Uterus (tissue), 3 donors: ENCODE measurements at regions not wholly inside any gene's neighbourhood (a gene's known extent, or its start where the extent isn't known, plus 50 kb on each side); places are given as distances from the start of the nearest gene placed in this dataset.
A peak's percentile ranks its signal among the peaks of the same experiment; 100 is the strongest.

Experiments used
- DNase-seq, 2 donors: peaks; one replicate each; pipeline ENCODE4 v3.0.0-alpha.2; 2019 to 2020
- H3K27ac ChIP-seq, 2 donors: fragments of 200-600 bp; sonication (generic); 1 replicate in 1 of 2; 2 replicates in 1 of 2; pipeline ENCODE4 v1.5.1; 2016 to 2018
- H3K27me3 ChIP-seq, 2 donors: fragments of 200-600 bp; sonication (generic); one replicate each; pipeline ENCODE4 v1.5.1; 2018 to 2019; ENCODE audit warnings: control low read depth in 1 of 2
- H3K36me3 ChIP-seq, 2 donors: fragments of 200-600 bp; sonication (generic); one replicate each; pipeline ENCODE4 v1.5.1; 2019; ENCODE audit warnings: control low read depth in 1 of 2
- H3K4me1 ChIP-seq, 2 donors: fragments of 200-600 bp; sonication (generic); one replicate each; pipeline ENCODE4 v1.5.1; 2018 to 2019; ENCODE audit warnings: control low read depth in 1 of 2
- H3K4me3 ChIP-seq, 2 donors: fragments of 200-600 bp; sonication (generic); 1 replicate in 1 of 2; 2 replicates in 1 of 2; pipeline ENCODE4 v1.5.1; 2018 to 2019; ENCODE audit warnings: mild to moderate bottlenecking in 1 of 2
- H3K9me3 ChIP-seq, 2 donors: fragments of 200-600 bp; sonication (generic); one replicate each; pipeline ENCODE4 v1.5.1; 2019; ENCODE audit warnings: control low read depth in 1 of 2
- CTCF ChIP-seq, 4 experiments: fragments of 200-600 bp in 2 of 4; fragments of 450-650 bp in 2 of 4; sonication (generic) in 2 of 4; IDR thresholded peaks; one replicate each; pipeline ENCODE4 v1.5.1; 2016 to 2019; ENCODE audit warnings: antibody characterized with exemption in 4 of 4, mild to moderate bottlenecking in 2 of 4, moderate library complexity in 1 of 4
- POLR2A ChIP-seq, 2 donors: fragments of 450-650 bp; IDR thresholded peaks; one replicate each; pipeline ENCODE4 v1.6.1; 2016; ENCODE audit warnings: antibody characterized with exemption in 2 of 2, mild to moderate bottlenecking in 1 of 2, moderate library complexity in 1 of 2
- intact Hi-C: fragments of 100-400 bp; cut with DNase I; formaldehyde crosslinking; loops from one replicate; pipeline ENCODE4 v1.15.1; 2023; ENCODE audit warnings: low total_unique reads
- donor health status: DM: yes; HTN: yes; CAD: no.

DNA sequence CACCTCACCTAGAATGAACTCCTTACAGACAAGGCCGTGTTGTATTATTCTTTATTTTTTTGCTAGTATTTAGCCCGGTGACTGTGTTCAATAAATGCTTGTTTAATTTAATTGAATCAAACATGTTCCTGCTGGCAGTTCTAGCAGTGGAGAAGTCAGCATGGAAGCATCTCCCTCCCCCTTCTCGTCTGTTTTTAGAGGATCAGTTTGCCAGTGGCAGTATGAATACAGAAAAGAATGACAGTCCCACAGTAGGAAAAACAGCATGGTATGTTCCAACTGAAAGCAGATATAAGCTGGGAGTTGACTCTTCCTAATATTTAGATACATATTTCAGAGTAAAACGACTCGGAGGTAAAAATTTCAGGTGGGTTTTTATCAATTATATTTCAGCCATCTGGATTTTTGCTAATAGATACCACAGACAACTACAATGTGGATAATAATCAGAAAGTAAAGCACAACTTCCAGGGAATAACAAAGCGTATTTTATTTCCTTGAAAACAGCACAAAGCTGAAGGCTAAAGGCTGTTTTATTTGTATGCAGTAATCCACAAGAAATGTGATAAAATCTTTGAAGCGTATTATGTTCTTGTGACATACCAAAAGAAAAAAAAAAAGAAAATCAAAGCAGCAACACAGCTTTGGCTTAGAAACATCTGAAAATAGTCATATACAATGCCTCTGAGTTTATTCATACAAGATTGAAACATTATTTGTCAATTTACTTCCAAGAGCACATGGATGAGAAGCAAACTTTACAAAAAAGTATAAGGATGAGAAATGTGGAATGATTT, 244.5 kb upstream of the KCNMB2 start:
- TF ChIP-seq POLR2A (IDR thresholded peaks at IDR 0.05) = no peak
- no peak for TF ChIP-seq CTCF (IDR thresholded peaks at IDR 0.05)
- Histone ChIP-seq H3K9me3 (no peaks in the 10 kb centered on the region), H3K27me3 (no peaks in the 10 kb centered on the region), H3K27ac (peak overlapping the region in 1 of 2 donors; percentile 41), H3K36me3 (no peaks in the 10 kb centered on the region), H3K4me1 (peaks cover 0 to 7% of the 10 kb centered on the region in 2 donors), H3K4me3 (no peak overlapping the region)
- DNase-seq = no peak
- intact Hi-C loops = no loop called here

DNA sequence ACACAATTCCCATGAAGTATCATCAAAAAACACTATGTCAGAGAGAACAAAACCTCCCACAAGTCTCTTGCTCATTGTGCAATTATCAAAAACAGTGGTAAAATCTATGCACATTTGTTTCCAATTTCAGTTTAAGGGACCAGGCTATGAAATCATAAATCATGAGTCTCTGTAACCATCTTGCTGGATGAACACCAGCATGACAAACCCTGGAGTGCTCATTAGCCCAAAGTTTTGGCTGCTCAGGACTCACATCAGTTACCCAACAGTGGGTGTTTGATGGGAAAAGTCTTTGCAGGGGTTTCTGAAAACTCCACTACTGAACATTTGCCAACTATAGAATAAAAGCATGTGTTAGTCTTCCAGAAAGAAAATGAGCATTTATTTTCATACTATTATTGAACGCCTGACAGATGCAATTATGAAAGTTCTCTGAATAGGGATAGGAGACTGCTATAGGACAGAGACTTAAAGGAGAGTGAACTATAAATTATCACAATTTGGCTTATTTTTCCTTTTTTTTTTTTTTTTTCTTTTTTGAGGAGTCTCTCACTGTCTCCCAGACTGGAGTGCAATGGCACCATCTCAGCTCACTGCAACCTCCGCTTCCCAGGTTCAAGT, 240.8 kb upstream of the KCNMB2 start:
- H3K27me3 ChIP-seq = no peaks in the 10 kb centered on the region
- H3K4me1 ChIP-seq = peaks cover 0 to 7% of the 10 kb centered on the region in 2 donors
- no peaks in the 10 kb centered on the region for H3K36me3 ChIP-seq
- H3K9me3 ChIP-seq = no peaks in the 10 kb centered on the region
- peak; percentile 45 to 62 for DNase-seq
- intact Hi-C loops = no loop called here
- no peak for TF ChIP-seq POLR2A (IDR thresholded peaks at IDR 0.05)
- H3K27ac ChIP-seq = no peak overlapping the region
- no peak overlapping the region for H3K4me3 ChIP-seq

GRCh38 chr3:178297199-178297598, 239.0 kb upstream of the KCNMB2 start:
- Histone ChIP-seq H3K4me3 (no peak overlapping the region), H3K27me3 (no peaks in the 10 kb centered on the region), H3K27ac (no peak overlapping the region), H3K9me3 (no peaks in the 10 kb centered on the region), H3K4me1 (peaks cover 0 to 7% of the 10 kb centered on the region in 2 donors), H3K36me3 (no peaks in the 10 kb centered on the region)
- peak in 1 of 2 donors; percentile 23 for DNase-seq
- intact Hi-C loops = no loop called here
- TF ChIP-seq POLR2A (IDR thresholded peaks at IDR 0.05) (no peak), CTCF (IDR thresholded peaks at IDR 0.05) (no peak)

DNA sequence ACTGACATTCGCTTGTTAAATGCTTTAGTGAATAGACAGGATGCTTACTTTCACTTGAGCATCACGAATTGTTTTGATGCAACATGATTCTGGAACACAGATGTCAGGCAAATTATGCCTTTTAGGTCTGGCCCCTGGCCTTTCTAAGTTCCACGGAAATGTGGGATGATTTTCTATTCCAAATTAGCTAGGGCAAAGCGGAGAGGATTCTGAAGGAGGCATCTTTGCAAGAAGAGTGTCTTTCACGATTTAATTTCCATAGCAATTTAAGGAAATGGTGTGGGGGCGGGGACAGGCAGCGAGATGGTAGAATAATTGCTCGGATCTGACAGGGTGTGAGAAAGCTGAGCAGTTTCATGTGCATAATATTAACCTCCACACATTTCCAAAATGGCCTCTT, 238.5 kb upstream of the KCNMB2 start:
- H3K9me3 ChIP-seq = no peaks in the 10 kb centered on the region
- H3K4me3 ChIP-seq = no peak overlapping the region
- no peak for DNase-seq
- intact Hi-C loops = no loop called here
- no peak overlapping the region for H3K27ac ChIP-seq
- no peaks in the 10 kb centered on the region for H3K36me3 ChIP-seq
- TF ChIP-seq CTCF (IDR thresholded peaks at IDR 0.05) = no peak
- no peak for TF ChIP-seq POLR2A (IDR thresholded peaks at IDR 0.05)
- no peaks in the 10 kb centered on the region for H3K27me3 ChIP-seq
- peaks cover 0 to 7% of the 10 kb centered on the region in 2 donors for H3K4me1 ChIP-seq

DNA sequence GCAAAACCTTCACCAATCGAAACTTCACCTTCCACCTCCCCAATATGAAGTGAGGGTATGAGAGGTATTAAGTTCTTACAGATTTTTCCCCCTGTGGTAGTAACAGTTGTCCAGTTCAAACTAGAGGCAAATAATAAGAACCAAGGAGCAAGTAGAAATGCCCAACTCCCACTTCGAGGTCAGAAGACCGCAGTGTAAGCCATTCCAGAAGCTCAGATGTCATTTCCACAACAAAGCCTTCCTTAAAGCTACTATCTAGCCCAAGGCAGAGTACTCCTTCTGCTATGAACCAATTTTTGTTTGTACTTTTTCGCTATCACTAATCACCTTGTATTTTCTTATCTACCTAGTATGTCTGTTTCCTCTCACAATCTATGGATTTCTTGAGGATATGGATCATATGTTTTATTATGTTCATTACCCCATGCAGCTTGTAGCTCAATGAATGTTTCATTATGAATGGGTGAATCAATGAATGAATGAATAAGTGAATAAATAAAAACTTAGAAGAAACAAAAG, 235.7 kb upstream of the KCNMB2 start:
- Histone ChIP-seq H3K27ac (no peak overlapping the region), H3K27me3 (no peaks in the 10 kb centered on the region), H3K9me3 (no peaks in the 10 kb centered on the region), H3K4me1 (no peaks in the 10 kb centered on the region), H3K4me3 (no peak overlapping the region), H3K36me3 (no peaks in the 10 kb centered on the region)
- intact Hi-C loops = no loop called here
- TF ChIP-seq POLR2A (IDR thresholded peaks at IDR 0.05) = no peak
- no peak for TF ChIP-seq CTCF (IDR thresholded peaks at IDR 0.05)
- no peak for DNase-seq
